Endodermal cell (in vitro differentiated cells): ENCODE measurements at regions not wholly inside any gene's neighbourhood (a gene's known extent, or its start where the extent isn't known, plus 50 kb on each side); places are given as distances from the start of the nearest gene placed in this dataset.
A peak's percentile ranks its signal among the peaks of the same experiment; 100 is the strongest.

Experiments used
- DNase-seq: peaks from one replicate; pipeline ENCODE4 v3.0.0-alpha.2; 2017
- H3K27ac ChIP-seq: 2 replicates; pipeline ENCODE4 v1.5.1; 2013; ENCODE audit warnings: mild to moderate bottlenecking, low read depth, low read length, moderate library complexity
- H3K27me3 ChIP-seq: 2 replicates; pipeline ENCODE4 v1.6.1; 2013; ENCODE audit warnings: mild to moderate bottlenecking, low read length, moderate library complexity; ENCODE audit not compliant: insufficient read depth, control insufficient read depth, poor library complexity, severe bottlenecking
- H3K36me3 ChIP-seq: 2 replicates; pipeline ENCODE4 v1.7.0; 2013; ENCODE audit warnings: mild to moderate bottlenecking, low read length, moderate library complexity; ENCODE audit not compliant: control insufficient read depth, insufficient read depth
- H3K4me1 ChIP-seq: one replicate; pipeline ENCODE4 v1.7.0; 2013; ENCODE audit warnings: low read length; ENCODE audit not compliant: control insufficient read depth, insufficient read depth
- H3K4me3 ChIP-seq: 2 replicates; pipeline ENCODE4 v1.5.1; 2013; ENCODE audit warnings: mild to moderate bottlenecking, low read length, moderate library complexity
- H3K9ac ChIP-seq: 2 replicates; pipeline ENCODE4 v1.6.1; 2013; ENCODE audit warnings: mild to moderate bottlenecking, low read length, moderate library complexity; ENCODE audit not compliant: poor library complexity, severe bottlenecking; ENCODE audit errors: extremely low read depth
- H3K9me3 ChIP-seq: 2 replicates; pipeline ENCODE4 v1.6.1; 2013; ENCODE audit warnings: mild to moderate bottlenecking, low read length, moderate library complexity; ENCODE audit not compliant: control insufficient read depth
- H3K27ac Mint-ChIP-seq: 2 replicates; pipeline ENCODE4 v1.8.0; 2020; ENCODE audit warnings: mixed read lengths
- H3K27me3 Mint-ChIP-seq: 2 replicates; pipeline ENCODE4 v1.8.0; 2021; ENCODE audit warnings: mild to moderate bottlenecking, mixed read lengths; ENCODE audit not compliant: insufficient read depth
- H3K36me3 Mint-ChIP-seq: 2 replicates; pipeline ENCODE4 v1.8.0; 2020; ENCODE audit warnings: low read depth, mixed read lengths
- H3K4me1 Mint-ChIP-seq: 2 replicates; pipeline ENCODE4 v1.8.0; 2020; ENCODE audit warnings: mixed read lengths
- H3K4me3 Mint-ChIP-seq: 2 replicates; pipeline ENCODE4 v1.8.0; 2020; ENCODE audit warnings: mild to moderate bottlenecking, moderate library complexity, mixed read lengths
- H3K9me3 Mint-ChIP-seq: 2 replicates; pipeline ENCODE4 v1.8.0; 2020; ENCODE audit warnings: mild to moderate bottlenecking, mixed read lengths
- CTCF ChIP-seq: fragments of 200-600 bp; sonication (generic); conservative IDR thresholded peaks from 2 replicates; pipeline ENCODE4 v1.5.0; 2021; ENCODE audit warnings: antibody characterized with exemption, mild to moderate bottlenecking
- WGBS, 2 experiments: methylation state at CpG; one replicate each; pipeline versions ENCODE4 v1.1.5 to v1.1.7; 2013; ENCODE audit warnings: missing lambda C conversion rate in 2 of 2, mixed read lengths in 1 of 2; ENCODE audit not compliant: insufficient coverage in 1 of 2, insufficient read length in 1 of 2; 5-methylcytosine and 5-hydroxymethylcytosine counted together

- Mint-ChIP-seq H3K9me3 (peaks cover 21% of the 10 kb centered on the region), H3K4me3 (no peak overlapping the region), H3K27me3 (peaks cover 5% of the 10 kb centered on the region), H3K27ac (no peak overlapping the region), H3K36me3 (no peaks in the 10 kb centered on the region), H3K4me1 (peaks cover 16% of the 10 kb centered on the region)
- no peak overlapping the region for H3K4me3 ChIP-seq
- DNase-seq: no peak
- no peak overlapping the region for H3K27ac ChIP-seq
- no peak overlapping the region for H3K9ac ChIP-seq
- TF ChIP-seq CTCF: no peak
- WGBS, 2 experiments: 87 to 100% methylated on average over 1 to 5 of the region's 5 CpGs
- no peaks in the 10 kb centered on the region for H3K27me3 ChIP-seq
- H3K36me3 ChIP-seq: no peaks in the 10 kb centered on the region
- H3K9me3 ChIP-seq: no peaks in the 10 kb centered on the region
- no peaks in the 10 kb centered on the region for H3K4me1 ChIP-seq
Measured at GRCh38 chr4:138741766-138742377, 273.7 kb upstream of the NOCT start.

- no peaks in the 10 kb centered on the region for H3K36me3 Mint-ChIP-seq
- H3K27ac Mint-ChIP-seq: no peak overlapping the region
- H3K27me3 Mint-ChIP-seq: peaks cover 5% of the 10 kb centered on the region
- no peak overlapping the region for H3K4me3 Mint-ChIP-seq
- DNase-seq: no peak
- TF ChIP-seq CTCF: no peak
- peaks cover 21% of the 10 kb centered on the region for H3K9me3 Mint-ChIP-seq
- no peaks in the 10 kb centered on the region for H3K4me1 ChIP-seq
- no peak overlapping the region for H3K4me3 ChIP-seq
- H3K36me3 ChIP-seq: no peaks in the 10 kb centered on the region
- WGBS, 2 experiments: 92 to 93% methylated on average over 3 to 4 of the region's 4 CpGs
- peaks cover 8% of the 10 kb centered on the region for H3K4me1 Mint-ChIP-seq
- no peaks in the 10 kb centered on the region for H3K9me3 ChIP-seq
- H3K27me3 ChIP-seq: no peaks in the 10 kb centered on the region
- H3K9ac ChIP-seq: no peak overlapping the region
- peak overlapping the region; percentile 59 for H3K27ac ChIP-seq
Measured at GRCh38 chr4:138740816-138741745, 274.5 kb upstream of the NOCT start.

GRCh38 chr4:138736362-138736761, 279.2 kb upstream of the NOCT start:
- Mint-ChIP-seq H3K27ac (no peak overlapping the region), H3K4me3 (no peak overlapping the region), H3K4me1 (peaks cover 14% of the 10 kb centered on the region), H3K27me3 (no peaks in the 10 kb centered on the region), H3K36me3 (no peaks in the 10 kb centered on the region), H3K9me3 (peaks cover 21% of the 10 kb centered on the region)
- Histone ChIP-seq H3K9ac (no peak overlapping the region), H3K27ac (no peak overlapping the region), H3K27me3 (no peaks in the 10 kb centered on the region), H3K4me1 (no peaks in the 10 kb centered on the region), H3K4me3 (no peak overlapping the region), H3K9me3 (no peaks in the 10 kb centered on the region), H3K36me3 (no peaks in the 10 kb centered on the region)
- DNase-seq: no peak
- no peak for TF ChIP-seq CTCF
